LNCAP (cell line): ENCODE measurements at regions not wholly inside any gene's neighbourhood (a gene's known extent, or its start where the extent isn't known, plus 50 kb on each side); places are given as distances from the start of the nearest gene placed in this dataset.

Source experiments
- TF ChIP-seq, protein P1 (sequence below): fragments of 450-650 bp; IDR thresholded peaks from 2 replicates; pipeline ENCODE4 v1.5.1; 2017; ENCODE audit warnings: mild to moderate bottlenecking

DNA sequence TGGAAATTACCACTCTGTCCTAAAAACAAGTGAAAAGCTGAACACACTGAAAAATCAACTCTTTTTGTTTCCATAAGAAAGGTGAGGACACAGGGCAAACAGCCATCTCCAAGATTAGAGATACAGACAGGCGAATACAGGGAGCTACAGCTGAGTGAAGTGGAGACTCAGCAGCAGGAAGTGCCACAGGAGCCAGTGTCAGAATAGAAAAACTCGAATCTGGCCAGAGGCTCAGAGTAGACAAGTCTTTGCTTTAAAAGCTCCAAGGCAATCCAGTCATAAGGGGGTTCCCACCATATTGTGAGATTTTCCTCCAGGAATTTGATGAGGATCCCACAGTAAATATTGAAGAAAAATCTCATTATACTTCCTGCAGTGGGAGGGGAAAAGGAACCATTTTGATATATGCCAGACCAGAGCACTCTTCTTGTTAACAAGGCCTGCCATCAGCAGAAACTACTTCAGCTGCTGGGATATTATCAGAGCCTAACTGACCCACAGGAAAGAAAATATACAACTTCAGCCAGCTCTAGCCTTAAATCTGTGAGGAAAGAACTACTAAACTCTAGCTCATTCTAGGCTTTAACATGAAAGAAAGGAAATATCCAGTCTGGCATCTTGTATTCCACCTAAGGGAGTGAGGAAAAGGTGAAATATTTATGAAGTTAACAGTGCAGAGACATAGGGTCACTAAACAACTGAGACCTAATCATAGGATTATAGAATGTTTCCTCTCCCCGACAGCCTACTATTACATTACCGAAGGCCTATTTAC, 256.2 kb upstream of the OLFM3 start:
- TF ChIP-seq, protein P1, sequence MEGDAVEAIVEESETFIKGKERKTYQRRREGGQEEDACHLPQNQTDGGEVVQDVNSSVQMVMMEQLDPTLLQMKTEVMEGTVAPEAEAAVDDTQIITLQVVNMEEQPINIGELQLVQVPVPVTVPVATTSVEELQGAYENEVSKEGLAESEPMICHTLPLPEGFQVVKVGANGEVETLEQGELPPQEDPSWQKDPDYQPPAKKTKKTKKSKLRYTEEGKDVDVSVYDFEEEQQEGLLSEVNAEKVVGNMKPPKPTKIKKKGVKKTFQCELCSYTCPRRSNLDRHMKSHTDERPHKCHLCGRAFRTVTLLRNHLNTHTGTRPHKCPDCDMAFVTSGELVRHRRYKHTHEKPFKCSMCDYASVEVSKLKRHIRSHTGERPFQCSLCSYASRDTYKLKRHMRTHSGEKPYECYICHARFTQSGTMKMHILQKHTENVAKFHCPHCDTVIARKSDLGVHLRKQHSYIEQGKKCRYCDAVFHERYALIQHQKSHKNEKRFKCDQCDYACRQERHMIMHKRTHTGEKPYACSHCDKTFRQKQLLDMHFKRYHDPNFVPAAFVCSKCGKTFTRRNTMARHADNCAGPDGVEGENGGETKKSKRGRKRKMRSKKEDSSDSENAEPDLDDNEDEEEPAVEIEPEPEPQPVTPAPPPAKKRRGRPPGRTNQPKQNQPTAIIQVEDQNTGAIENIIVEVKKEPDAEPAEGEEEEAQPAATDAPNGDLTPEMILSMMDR, result no peak

DNA sequence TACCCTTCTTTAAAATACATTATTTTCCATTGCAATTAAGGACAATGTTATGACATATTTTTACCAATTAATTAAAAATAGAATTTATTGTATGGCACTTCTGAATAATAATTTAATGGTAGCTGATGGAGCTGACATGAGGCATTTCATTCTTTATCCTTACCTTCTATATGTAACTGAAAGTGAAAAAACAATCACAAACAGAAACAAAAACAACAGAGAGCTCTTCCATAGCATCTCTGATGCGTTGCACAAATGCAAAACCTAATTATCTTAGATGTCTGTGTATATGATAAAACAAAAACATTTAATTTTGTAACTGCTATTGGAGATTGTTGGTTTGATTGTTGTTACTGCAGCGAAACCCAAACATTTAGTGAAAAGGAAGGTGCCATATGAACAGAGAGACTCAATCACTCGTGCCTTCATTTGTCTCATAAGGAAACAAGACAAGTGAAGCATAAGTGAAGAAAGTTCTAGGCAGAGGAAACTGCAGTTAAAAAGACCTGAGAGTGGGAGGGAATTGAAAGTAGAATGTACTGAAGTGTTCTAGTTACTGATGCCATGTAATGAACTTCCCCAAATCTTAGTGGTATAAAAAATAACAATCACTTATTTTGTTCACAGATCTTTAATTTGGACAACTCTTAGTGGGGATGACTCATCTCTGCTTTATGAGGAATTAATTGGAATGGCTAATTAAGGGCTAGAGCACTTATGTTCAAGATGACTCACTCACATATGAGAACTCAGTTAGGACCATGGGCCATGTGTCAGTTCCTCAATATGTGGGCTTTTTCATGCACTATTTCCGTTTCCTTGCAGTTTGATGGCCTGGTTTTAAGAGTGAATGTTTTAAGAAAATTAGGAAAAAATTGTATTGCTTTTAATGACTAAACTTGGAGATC, 245.0 kb upstream of the OLFM3 start:
- TF ChIP-seq, protein P1, result no peak

DNA sequence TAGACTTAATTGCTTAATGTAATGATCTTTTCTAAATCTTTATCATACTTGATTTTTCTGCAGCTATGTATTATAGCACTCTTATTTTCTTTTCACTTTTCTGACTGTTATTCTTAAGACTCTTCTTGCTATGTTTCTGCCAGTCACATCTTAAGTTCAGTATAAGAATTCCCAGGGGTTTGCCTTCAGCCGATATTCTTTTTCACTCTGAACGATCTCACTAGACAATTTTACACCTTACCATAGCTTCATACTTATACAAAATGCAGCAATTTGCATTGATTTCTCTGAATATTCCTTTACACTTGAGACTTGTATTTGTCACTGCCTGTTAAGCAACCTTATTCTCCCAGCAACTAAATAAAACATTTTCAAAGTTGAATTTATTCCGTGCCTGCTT, 242.5 kb upstream of the OLFM3 start:
- TF ChIP-seq, protein P1, result no peak

DNA sequence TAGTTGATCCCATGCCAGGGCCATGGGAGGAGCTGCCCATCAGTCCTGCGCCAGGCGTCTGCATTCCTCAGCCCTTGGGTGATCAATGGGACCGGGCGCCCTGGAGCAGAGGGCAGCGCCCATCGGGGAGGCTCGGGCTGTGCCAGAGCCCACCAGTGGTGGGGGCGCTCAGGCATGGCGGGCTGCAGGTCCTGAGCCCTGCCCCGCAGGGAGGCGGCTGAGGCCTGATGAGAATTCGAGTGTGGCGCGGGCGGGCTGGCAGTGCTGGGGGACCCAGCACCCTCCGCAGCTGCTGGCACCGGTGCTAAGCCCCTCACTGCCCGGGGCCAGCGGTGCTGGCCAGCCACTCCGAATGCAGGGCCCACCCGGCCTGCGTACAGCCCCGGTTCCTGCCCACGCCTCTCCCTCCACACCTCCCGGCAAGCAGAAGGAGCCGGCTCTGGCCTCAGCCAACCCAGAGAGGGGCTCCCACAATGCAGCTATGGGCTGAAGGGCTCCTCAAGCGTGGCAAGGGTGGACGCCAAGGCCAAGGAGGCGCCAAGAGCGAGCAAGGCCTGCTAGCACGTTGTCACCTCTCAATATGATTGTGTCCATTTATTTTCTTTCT, 238.1 kb upstream of the OLFM3 start:
- TF ChIP-seq, protein P1, result no peak

DNA sequence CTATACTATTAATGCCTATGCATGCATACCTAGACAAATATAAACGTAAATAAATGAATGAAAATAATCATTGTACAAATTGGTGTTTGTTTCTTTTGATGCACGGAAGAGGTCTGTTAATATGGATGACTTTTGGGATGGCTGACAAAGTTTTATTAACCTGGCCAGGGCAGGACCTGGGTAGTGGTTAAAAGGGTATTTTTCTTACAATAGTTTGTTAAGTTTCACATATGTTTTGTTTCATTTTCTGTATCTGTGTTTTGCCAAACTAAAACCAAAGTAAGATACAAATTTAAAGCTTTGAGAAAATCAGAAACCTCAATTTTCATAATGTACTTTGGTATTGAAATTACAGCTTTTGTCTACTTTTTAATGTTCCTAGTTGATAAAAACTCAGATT, 222.7 kb upstream of the OLFM3 start:
- TF ChIP-seq, protein P1, result no peak

DNA sequence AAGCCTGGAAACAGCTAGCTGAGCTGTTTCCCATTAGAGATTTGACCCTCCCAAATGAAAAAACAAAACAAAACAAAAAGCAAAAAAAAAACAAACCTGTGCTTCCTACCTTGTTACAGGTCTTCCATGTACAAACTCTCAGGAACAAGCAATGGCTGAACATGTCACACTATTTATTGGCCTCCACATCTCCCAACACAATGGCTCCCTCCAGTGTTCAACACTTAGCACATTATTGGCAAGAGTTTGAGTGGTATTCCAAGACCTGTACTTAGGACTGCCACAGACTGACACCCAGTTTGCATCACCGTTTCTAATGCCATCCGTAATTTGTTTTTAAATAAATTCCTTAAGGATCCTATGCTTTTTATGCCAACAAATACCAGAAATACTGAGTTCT, 195.0 kb upstream of the OLFM3 start:
- TF ChIP-seq, protein P1, result peak; percentile 64

DNA sequence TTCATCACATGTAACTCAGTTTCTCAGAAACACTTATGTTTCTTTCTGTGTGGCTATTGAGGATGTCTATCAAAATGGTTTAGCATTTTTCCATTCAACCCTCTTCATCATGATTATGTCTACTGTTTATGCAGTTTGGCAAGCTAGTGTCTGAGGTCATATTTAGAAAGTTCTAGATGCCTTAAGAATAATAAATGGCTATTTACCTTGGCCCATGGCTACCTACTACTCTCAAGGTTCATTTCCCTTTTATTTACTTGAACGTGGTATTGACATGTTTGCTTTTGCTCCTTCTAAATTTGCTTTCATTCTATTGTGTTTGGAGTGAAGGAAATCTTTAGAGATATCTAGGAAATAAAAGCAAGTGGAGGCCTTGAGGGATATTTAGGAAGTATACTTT, 193.7 kb upstream of the OLFM3 start:
- TF ChIP-seq, protein P1, result no peak
